Superior temporal gyrus (tissue), 1 donor: ENCODE measurements at regions not wholly inside any gene's neighbourhood (a gene's known extent, or its start where the extent isn't known, plus 50 kb on each side); places are given as distances from the start of the nearest gene placed in this dataset.
"Not testable (repeated sequence)": the region's sequence is repeated elsewhere in the genome, so short reads cannot be mapped to it uniquely, and the experiment has no call there.

Source experiments
- DNase-seq: peaks from one replicate; pipeline ENCODE4 v3.0.0-alpha.2; 2016; ENCODE audit errors: extremely low spot score

DNA sequence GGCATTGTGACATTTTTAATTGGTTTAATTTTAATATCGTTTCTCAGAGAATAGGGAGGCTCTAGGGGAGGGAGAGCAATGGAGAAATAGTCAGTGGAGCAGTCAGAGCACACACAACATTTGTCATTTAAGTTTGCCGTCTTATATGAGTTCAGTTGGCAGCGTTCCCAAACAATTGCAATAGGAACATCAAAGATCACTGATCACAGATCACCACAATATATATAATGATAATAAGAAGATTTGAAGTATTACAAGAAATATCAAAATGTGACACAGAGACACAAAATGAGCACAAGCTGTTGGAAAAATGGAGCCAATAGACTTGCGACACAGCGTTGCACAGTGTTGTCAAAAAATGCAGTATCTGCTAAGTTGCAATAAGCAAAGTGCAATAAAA is 303.7 kb downstream of the CDH19 start:
- no peak for DNase-seq

DNA sequence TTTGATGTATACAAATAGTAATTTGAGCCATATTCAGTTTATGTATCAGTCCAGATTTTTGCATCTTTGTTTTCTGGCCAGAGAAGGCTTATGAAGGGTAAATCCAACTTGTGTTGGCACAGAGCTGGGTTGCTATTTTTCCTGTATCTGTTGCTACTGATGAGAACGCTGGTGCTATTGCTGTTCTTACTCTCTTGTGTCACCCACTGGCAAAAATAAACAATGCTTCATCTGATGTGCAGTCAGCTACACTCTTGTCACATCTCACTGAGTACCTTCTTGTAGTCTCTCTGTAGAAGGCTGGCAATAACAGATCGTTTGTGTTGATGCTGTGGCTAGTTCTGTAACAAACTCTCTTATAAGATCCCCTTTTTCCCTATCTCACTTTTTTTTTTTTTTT is 323.4 kb downstream of the CDH19 start:
- peak; percentile 48 for DNase-seq

DNA sequence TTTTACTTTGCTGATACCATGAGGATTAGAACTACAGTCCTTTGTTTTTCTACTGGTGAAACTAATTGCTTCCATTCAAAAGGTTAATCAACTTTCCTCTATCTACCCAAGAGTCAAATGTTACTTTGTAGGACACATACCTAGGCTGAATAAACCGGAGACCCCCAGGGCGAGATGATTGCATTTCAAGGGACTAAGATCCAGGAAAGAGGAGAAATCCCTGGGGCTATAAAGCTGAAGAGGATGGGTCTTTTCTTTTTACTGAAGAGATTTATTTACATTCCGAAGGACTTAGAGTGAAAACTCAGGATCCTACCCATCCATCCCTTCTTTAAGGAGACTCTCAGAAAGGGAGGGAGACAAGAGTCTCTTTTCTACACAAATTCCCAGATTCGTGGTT is 331.9 kb downstream of the CDH19 start:
- no peak for DNase-seq

DNA sequence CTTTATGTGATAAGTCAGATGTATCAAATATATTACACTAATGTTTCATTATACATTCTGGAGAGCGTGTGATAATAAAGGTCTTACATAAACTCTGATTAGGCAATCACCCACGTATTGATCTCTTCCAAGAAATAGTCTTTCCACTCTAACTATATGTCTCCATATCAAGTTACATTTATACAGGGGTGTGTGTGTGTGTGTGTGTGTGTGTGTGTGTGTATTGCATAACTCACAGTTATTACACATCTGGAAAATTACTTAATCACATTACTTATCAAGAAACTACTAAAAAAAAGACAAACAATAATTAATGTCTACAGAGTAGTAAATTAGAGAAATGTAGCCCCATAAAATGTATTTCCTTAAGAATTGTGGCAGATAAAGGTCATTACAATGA is 339.8 kb downstream of the CDH19 start:
- DNase-seq = no peak

DNA sequence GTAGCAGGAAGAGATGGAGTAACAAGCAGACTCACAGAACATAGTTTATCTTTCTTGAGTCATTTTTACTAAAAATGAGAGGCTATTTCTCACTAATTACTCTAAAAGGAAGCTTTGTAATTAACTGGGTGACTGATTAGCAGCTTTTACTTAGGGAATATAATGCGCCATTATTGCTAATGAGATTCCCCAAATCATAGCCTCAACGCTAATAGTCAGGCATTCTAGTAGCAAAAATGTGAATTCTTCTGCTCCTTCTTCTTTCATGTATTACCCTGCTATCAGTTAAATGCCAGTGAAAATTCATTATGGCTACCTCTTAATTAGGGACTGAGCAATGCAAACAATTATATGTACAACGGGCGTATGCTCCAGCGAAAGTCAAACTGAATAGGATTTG is 349.8 kb downstream of the CDH19 start:
- no peak for DNase-seq

DNA sequence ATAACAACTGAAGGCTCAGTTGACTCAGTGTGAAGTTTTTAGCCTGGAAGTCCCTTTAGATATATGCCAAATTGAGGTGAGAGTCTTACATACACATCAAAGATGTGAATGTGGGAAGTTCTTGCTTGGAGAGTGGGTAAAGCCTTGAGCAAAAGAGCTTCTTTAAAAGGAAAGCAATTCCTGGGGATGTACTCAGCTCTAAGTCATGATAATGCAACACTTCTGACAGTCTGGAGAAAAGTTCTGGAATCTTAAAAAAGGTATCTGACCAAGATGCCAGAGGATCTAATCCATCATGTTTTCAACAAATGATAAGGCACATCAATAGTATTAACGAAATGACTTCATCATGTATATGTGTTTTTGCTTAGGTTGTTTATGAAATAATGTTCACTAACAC is 351.2 kb downstream of the CDH19 start:
- no peak for DNase-seq

DNA sequence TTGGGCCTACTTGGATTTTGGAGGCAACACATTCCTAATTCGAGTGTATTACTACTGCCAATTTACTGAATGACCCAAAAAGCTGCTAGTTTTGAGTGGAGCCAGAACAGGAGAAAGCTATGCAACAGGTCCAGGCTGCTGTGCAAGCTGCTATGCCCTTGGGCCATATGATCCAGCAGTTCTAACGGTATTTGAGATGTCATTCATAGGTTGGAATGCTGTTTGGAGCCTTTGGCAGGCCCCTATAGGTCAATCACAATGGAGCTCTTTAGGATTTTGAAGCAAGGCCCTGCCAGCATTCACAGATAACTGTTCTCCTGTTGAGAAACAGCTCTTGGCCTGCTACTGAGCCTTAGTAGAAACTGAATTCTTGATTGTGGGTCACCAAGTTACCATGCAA is 368.7 kb downstream of the CDH19 start:
- no peak for DNase-seq

DNA sequence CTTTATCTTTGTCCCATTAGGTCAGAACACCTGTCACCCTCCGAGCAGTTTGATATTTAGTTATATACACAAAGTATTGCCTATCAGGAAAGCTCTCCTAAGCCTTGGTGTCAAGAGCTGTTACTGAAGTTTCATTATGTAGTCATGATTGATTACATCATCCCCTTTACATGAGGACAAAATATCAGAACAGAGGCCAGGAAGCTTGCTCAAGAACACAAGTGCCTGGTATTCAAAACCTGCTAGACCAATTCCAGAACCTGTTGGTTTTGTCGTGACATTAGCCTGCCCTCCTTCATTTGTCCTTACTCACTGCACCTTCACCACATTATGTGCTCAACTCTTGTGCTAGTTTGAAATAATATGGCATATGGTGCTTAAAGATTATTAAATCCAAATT is 377.1 kb downstream of the CDH19 start:
- no peak for DNase-seq

DNA sequence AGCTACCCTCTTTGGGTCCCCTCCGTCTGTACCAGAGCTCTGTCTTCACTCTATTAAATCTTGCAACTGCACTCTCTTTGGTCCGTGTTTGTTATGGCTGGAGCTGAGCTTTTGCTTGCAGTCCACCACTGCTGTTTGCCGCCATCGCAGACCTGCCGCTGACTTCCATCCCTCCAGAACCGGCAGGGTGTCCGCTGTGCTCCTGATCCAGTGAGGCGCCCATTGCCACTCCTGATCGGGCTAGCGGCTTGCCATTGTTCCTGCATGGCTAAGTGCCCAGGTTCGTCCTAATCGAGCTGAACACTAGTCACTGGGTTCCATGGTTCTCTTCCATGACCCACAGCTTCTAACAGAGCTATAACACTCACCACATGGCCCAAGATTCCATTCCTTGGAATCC is 380.6 kb downstream of the CDH19 start:
- not testable (repeated sequence) for DNase-seq

DNA sequence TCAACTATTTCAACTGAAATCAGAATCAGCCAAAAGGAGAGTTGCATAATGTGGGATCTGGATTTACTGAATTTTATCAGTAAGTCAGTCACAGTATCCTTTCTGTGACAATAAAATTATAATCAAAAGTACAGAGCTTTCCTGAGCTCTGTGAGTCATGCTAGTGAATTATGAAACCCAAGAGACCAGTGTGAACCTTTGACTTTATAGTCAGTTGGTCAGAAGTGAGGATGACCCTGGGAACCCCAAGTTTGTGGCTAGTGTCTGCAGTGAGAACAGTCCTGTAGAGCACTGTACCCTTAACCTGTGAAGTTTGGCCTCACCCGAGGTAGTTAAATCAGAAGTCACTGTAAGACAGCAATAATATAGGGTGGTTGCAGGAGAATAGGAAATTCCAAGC is 381.7 kb downstream of the CDH19 start:
- no peak for DNase-seq

DNA sequence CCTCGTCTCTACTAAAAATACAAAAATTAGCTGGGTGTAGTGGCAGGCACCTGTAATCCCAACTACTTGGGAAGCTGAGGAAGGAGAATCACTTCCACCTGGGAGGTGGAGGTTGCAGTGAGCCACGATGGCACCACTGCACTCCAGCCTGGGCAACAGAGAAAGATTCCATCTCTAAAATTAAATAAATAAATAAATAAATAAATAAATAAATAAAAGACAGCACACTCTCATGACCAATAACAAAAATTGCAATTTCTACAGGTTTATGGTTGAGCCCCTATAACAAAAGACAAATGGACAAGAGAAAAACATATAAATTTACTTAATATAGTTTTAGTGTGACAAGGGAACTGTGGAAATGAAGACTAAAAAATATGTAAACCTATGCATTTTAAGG is 384.1 kb downstream of the CDH19 start:
- DNase-seq = no peak

DNA sequence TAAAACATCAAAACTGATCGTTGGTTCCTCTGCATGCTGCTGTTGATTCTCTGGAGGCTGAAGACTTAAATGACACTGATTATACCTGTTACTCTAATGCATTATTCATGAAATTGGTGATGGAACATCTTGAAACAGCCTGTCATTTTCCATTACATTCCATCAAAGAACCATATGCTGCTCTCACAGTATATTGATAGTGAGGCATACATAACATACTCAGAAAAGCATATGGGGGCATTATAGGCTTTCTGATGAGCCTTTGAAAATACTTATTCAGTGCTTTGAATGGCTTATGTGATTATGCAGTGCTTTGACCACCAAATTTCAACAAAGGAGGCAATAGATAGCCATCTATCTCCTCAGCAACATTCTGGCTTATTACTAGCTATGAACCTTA is 392.1 kb downstream of the CDH19 start:
- DNase-seq = no peak

DNA sequence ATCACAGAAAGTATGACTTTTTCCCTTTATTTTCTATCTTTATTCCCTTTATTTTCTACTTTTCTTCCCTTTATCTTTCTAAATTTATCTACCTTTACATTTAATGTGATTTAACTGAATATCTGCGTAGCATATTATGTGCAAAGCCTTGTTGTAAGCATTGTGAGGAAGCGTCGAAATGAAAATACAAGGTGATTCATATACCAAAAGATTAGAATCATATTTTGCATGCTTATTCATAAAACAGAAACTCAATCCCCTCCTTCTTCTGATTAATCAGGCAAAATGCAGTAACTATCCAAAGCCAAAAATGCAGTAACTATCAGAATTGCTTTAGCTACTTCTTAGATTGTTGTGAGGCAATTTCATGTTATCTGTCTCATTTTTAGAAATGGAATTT is 393.0 kb downstream of the CDH19 start:
- no peak for DNase-seq

DNA sequence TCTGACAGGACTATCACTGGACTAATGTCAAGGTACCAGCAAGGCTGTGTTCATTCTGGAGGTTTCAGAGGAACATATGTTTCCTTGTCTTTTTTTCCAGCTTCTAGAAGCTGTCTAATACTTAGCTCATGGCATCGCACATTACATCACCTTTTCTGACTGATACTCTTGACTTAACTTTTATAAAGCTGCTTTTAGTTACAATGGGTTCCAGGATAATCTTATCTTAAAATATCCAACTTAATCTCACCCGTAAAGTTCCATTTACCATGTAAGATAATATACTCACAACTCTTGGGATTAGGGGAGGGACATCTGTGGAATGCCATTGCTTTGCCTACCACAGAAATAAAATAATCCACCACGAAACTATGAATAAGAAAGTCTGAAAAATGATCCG is 394.2 kb downstream of the CDH19 start:
- no peak for DNase-seq

DNA sequence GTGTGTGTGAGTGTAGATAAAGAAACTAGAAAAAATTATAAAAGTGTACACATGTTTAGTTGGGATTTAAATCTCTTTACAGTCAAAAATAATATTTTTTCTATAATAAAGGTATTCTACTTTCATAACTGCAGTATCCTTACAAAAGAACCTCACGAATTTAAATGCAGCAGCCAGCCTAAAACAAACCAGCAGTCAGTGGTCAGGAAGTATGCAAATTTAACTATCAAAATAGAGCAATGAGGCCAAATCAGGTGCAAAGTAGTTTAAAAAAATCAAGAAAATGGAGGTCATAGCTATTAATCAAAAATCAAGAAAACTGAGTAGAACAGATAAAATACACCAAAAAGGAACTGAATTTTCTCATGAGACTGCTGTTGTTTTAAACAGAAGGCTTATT is 407.1 kb downstream of the CDH19 start:
- no peak for DNase-seq

DNA sequence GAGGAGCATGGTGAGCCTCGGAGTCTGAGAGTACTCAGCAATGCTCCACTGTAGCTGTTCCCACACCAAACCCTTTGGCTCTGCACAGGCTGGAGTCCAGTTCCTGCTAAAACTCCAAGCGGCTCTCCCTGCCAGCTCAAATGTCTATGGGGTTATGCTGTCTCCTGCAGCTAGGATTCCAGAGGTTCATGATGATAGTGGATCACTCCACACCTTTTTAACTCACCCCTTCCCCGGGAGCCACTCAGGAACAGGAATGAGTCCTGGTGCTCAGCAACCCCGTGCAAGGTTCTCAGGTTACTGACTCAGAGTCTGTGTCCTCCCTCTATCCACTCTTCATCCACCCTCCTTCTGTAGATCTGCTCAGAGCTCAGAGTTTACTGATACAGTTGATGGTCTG is 410.0 kb downstream of the CDH19 start:
- DNase-seq = no peak

DNA sequence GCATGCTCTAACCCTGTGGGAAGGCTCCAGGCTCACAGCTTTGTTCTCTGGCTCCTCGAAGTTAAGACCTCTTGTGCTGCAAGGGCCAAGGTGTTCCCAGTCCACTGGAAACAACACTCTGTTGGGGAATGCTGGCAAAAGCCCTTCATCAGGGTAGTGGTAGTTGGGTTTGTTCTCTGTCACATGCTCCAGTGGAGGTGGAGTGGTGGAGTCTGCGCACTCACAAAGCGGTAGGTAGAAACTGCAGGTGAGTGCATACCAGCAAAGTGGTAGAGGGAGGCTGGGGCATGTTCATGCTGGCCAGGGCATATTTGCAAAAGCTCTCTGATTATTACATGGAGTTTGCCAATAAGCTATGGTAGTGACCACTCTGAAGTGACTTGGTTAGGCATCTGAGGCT is 410.5 kb downstream of the CDH19 start:
- DNase-seq = no peak

DNA sequence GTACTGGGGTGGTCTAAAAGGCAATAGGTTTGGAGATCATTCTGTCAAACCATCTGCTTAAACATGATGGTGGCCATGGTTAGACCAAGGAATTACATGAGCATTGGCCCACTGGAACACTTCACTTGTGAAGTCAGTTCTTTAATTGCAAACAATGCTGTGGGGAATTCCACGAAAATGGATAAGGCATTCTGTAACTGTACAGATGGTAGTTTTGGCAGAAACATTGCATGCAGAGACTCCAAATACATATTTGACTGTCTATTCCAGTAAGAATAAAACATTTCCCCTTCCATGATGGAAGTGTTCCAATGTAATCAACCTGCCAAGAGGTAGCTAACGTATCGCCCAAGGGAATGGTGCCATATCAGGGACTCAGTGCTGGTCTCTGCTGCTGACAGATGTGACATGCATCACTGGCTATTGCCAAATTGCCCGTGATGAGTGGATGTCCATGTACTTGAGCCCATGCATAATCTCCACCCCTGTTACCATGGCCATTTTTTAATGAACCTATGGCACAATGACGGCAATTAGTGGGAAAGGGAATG is 417.9 kb downstream of the CDH7 start:
- DNase-seq = no peak

DNA sequence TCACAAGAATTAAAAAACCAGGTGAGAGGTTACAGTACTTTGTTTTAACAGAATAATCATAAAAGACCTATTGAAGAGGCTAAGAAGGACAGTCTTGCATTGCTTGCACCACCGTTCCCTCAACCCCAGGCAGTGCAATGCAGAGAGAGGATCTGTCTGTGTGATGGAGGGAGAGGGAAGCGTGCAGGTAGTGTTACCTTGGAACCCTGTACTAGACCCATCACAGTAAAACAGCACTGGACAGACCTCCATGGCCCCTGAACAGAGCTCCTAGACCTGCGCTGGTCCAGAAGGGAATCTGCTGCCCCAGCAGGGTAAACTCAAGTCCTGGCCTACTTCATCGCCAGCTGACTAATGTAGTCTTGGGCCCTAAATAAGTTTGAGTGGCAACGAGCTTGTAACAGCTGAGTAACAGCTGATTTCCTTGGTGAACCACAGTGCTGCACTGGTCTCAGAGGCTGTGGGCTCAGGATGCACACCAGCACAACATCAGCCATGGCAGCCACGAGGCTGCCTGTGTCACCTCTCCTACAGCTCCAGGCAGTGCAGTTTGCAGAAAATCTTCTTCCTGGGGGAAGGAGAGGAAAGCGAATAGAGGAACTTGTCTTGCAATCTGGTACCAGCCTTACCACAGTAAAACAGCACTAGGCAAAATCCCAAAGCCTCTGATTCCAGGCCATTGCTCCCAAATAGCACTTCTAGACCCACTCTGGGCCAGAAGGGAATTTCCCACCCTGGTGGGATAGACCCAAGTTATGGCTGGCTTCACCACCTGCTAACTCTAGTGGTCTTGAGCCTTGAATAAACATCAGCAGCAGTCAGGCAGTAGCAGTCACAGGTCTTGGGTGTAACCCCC is 417.2 kb downstream of the CDH7 start:
- DNase-seq = no peak

DNA sequence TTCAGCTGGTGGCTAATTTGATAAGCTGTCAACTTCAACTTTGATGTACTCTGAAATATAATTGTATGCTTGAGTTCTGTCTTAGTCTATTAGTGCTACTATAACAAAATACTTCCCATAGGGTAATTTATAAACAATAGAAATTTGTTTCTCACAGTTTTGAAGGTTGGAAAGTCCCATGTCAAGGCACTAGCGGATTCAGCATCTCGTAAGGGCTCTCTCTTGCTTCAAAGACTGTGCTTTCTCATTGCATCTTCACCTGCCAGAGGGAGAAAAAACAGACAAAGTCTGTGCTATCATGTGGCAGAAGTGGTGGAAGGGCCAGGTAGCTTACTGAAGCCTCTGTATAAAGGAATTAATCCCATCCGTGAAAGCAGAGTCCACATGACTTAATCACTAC is 409.2 kb downstream of the CDH7 start:
- no peak for DNase-seq

DNA sequence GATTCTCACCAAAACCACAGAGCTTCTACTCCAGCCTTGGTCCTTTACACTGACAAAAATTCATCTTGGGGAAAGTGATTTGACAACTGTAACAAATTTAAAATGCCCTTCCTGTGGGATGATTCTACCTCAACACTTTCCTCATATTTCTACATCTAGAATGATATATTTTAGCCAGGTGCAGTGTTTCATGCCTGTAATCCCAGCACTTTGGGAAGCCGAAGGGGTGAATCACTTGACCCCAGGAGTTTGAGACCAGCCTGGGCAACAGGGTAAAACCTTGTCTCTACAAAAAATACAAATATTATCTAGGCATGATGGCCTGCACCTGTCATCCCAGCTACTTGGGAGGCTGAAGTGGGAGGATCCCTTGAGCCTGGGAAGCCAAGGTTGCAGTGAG is 408.6 kb downstream of the CDH7 start:
- DNase-seq = no peak

DNA sequence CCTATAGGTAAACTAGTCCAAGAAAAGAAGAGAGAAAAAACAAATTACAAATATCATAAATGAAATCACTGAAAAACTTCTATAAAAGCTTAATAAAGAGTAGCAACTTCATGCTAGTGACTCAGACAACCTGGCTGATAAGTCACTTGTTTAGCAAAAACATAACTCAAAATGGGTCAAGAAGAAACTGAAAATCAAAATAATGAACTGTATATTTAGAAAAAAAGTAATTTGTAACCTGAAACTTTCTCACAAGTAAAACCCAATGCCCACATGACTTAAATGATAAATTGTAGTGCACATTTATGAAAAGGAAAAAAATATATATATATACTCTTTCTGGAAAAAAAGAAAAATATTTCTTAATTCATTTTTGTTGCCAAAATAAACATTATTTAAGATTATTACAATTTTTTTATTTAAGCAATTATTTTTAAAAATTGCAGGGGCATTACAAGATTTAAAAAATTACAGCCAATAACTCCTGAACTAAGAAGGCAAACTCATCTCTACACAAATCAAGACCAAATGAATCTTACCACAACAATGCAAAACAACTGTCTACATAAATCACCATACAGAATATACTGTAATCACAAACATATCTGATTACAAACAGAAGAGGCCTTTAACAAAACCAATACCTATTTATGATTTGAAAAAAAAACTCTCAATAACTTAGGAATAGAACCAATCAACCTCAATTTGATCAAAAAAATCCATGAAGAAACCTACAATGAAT is 406.3 kb downstream of the CDH7 start:
- no peak for DNase-seq

DNA sequence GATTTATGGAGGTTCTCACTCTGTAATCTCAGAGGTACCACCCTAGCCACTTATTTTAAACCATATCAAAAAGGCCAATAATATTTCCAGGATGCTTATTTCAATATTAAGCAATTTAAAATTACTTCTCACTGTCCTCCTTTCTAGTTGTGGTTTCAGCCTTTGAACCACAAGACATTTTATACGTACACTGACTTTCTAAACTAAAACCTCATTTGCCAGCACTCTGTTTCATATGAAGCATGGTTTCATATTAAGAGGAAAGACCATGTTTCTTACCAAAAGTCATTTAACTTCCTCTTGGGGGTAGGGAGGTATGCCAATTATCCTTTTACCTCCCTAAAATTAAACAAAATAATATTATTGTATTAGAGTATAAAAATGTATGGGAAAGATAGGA is 399.8 kb downstream of the CDH7 start:
- no peak for DNase-seq
